ENCODE measurements at regions not wholly inside any gene's neighbourhood (a gene's known extent, or its start where the extent isn't known, plus 50 kb on each side); places are given as distances from the start of the nearest gene placed in this dataset.
"Not testable (repeated sequence)": the region's sequence is repeated elsewhere in the genome, so short reads cannot be mapped to it uniquely, and the experiment has no call there.

DNA sequence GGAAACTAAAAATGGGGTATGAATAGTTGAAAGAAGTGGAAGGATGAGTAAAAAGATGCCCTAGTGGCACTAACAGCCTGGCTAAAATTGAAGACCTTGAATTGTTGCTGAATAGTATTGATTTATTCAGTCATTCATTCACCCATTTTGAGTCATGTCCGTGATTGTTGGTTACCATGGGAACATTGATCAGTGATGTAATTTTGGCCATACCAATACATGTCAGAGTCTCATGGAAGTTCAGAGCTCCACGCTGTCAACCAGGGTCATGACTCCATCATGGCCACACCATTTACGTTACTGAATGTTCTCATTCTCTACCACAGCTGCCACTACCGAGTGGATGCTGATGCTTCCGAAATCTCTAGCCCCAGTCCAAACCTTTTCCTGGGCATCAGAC lies 62.5 kb upstream of the FOXE1 start:
- H3K4me3 ChIP-seq (ENCODE audit: low read length) = no peak overlapping the region
- no peaks in the 10 kb centered on the region for H3K9me3 ChIP-seq (ENCODE audit: low read depth, low read length)
- no peaks in the 10 kb centered on the region for H3K4me1 ChIP-seq (ENCODE audit: insufficient read depth, low read length)
- peaks cover 5% of the 10 kb centered on the region for H3K27me3 ChIP-seq (ENCODE audit: insufficient read depth, low read length)

DNA sequence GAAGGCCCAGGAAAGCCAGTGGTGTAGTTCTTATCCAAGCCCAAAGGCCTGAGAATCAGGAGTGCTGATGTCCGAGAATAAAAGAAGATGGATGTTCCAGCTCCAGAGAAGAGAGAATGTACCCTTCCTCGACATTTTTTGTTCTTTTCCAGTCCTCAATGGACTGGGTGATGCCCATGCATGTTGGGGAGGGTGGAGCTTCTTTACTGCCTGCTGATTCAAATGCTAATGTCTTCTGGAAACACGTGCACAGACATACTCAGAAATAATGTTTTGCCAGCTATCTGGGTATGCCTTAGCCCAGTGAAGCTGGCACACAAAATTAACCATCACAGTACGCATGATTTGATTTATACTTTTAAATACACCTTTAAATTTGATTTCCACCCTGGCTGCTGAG lies 61.5 kb upstream of the FOXE1 start:
- Histone ChIP-seq H3K4me1 (ENCODE audit: insufficient read depth, low read length) (no peaks in the 10 kb centered on the region), H3K9me3 (ENCODE audit: low read depth, low read length) (no peaks in the 10 kb centered on the region), H3K27me3 (ENCODE audit: insufficient read depth, low read length) (peaks cover 5% of the 10 kb centered on the region), H3K4me3 (ENCODE audit: low read length) (no peak overlapping the region)

DNA sequence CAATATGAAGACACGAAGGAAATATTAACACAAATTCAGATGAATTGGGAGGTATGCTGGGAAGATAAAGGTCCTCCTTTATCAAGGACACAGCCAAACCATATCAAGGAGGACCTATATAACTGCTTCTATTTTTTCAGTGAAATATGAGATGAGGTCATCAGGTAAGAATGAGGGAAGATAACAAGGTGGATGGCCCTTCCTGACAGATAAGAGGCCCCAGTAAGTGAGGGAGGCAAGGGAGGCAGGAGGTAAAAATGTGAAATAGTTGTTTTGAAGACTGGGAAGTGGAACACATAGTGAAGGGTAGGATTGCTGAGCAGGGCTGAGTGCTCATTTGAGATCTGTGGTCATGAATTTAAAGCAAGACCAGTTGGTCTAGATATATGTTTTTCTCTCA lies 60.0 kb upstream of the FOXE1 start:
- Histone ChIP-seq H3K4me1 (ENCODE audit: insufficient read depth, low read length) (no peaks in the 10 kb centered on the region), H3K4me3 (ENCODE audit: low read length) (no peak overlapping the region), H3K27me3 (ENCODE audit: insufficient read depth, low read length) (peaks cover 5% of the 10 kb centered on the region), H3K9me3 (ENCODE audit: low read depth, low read length) (no peaks in the 10 kb centered on the region)

DNA sequence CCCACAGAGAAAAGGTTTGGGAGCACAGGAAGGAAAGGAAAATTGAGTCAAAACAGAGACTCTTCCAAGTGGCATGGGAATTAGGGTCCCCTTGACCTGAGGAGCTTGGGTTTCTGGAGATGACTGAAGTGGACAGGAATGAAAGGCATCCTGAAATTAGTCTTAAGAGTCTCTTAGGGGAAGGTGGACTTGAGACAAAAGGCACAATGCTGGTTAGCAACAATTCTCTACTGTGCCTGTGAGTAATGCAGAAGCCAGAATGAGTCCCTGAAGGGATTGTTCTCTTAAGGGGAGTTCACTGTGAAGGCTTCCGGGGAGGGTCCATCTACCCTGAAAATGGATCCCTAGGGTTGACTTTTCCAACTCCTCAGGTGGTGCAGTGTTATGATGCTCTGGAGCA lies 58.4 kb upstream of the FOXE1 start:
- no peak overlapping the region for H3K4me3 ChIP-seq (ENCODE audit: low read length)

DNA sequence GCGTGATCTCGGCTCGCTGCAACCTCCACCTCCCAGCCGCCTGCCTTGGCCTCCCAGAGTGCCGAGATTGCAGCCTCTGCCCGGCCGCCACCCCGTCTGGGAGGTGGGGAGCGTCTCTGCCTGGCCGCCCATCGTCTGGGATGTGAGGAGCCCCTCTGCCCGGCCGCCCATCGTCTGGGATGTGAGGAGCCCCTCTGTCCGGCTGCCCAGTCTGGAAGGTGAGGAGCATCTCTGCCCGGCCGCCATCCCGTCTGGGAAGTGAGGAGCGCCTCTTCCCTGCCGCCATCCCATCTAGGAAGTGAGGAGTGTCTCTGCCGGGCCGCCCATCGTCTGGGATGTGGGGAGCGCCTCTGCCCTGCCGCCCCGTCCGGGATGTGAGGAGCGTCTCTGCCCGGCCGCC lies 56.9 kb upstream of the FOXE1 start:
- not testable (repeated sequence) for H3K4me3 ChIP-seq (ENCODE audit: low read length); H3K27me3 ChIP-seq (ENCODE audit: insufficient read depth, low read length); H3K4me1 ChIP-seq (ENCODE audit: insufficient read depth, low read length); H3K9me3 ChIP-seq (ENCODE audit: low read depth, low read length)

More for the DNA sequence above, 58.4 kb upstream of the FOXE1 start:
- no peaks in the 10 kb centered on the region for H3K4me1 ChIP-seq (ENCODE audit: insufficient read depth, low read length)
- H3K27me3 ChIP-seq (ENCODE audit: insufficient read depth, low read length) = peaks cover 5% of the 10 kb centered on the region
- no peaks in the 10 kb centered on the region for H3K9me3 ChIP-seq (ENCODE audit: low read depth, low read length)

DNA sequence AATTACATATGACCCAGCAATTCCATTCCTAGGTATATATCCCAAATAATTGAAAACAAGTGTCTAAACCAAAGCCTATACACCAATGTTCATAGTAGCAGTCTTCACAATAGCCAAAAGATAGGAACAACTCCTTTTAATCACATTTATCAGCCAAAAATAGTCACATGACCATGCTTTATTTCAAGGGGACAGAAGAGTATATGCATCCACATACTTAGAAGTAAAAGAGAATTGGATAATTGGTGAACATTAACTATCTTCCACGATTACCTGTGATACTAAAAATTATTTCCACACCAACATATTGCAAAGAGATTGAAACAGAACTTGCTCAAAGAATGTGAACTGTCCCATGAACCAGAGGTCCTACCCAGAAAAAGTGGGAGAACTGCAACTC lies 51.8 kb upstream of the FOXE1 start:
- Histone ChIP-seq H3K27me3 (ENCODE audit: insufficient read depth, low read length) (peaks cover 23% of the 10 kb centered on the region), H3K4me1 (ENCODE audit: insufficient read depth, low read length) (peaks cover 10% of the 10 kb centered on the region), H3K9me3 (ENCODE audit: low read depth, low read length) (no peaks in the 10 kb centered on the region), H3K4me3 (ENCODE audit: low read length) (no peak overlapping the region)

DNA sequence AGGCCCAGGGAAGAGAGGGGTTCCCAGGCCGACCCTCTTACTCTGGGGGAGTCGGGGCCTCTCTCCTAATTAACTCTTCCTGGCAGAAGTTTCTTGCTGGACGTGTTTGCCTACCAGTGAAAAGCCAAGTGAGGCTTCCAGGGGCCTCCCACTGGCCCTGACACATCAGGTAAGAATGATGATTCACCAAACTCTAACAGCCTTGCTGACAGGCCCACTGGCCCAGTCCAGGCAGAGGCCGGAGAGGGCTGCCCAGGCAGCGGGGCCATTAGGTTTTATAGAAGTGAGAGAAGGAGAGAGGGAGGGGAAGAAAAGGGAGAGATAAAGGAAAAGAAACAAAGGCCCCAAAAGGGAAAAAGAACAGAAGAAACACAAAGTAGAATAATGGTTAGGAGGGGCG lies 50.8 kb upstream of the FOXE1 start:
- H3K4me3 ChIP-seq (ENCODE audit: low read length) = no peak overlapping the region
- H3K9me3 ChIP-seq (ENCODE audit: low read depth, low read length) = no peaks in the 10 kb centered on the region
- peaks cover 26% of the 10 kb centered on the region for H3K27me3 ChIP-seq (ENCODE audit: insufficient read depth, low read length)
- H3K4me1 ChIP-seq (ENCODE audit: insufficient read depth, low read length) = peaks cover 10% of the 10 kb centered on the region

DNA sequence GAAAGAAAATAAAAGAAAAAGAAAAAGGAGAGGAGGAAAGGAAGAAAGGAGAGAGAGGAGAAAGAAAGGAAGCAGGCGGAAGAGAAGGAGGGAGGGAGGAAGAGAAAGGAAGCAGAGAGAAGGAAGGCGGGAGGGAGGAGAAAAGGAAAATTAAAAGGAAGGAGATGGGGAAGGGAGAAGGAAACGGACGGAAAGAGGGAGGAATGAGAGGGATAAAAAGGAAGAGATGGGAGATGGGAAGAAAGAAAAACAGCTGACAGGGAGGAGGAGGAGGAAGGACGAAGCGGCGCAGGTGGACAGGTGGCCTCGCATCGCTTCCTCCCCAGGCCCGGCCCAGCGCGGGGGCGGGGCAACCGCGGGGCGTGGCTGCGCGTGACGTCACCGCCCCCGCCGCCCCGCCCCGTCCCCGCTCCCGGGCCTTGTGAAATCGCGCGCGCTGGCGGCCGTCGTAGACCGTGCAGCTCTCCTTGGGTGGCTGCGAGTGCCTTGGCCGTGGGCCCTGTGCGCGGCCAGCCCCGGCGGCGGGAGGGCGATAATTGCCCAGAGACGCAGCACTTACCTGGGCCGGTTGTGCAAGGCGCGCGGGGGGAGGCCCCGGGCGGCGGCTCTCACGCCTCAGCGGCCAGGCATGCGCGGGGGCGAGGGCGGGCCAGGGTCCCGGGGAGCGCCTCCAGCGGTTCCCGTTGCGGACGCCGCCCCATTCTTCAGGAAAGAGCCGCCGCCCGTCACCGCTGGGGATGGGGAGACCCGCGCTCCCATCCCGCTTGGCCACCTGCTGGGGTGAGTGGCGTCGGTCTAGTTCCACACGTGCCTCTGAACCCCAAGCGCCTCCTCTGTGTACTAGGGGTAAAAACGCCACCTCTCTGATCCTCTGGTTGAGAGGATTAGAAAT lies 49.6 kb upstream of the FOXE1 start:
- H3K9me3 ChIP-seq (ENCODE audit: low read depth, low read length) = no peaks in the 10 kb centered on the region
- peaks cover 10% of the 10 kb centered on the region for H3K4me1 ChIP-seq (ENCODE audit: insufficient read depth, low read length)
- peak overlapping the region; percentile 30 for H3K4me3 ChIP-seq (ENCODE audit: low read length)
- peaks cover 37% of the 10 kb centered on the region for H3K27me3 ChIP-seq (ENCODE audit: insufficient read depth, low read length)

Measured in mononuclear cell (primary cell).